Esophagus muscularis mucosa (tissue), 4 donors: ENCODE measurements at regions not wholly inside any gene's neighbourhood (a gene's known extent, or its start where the extent isn't known, plus 50 kb on each side); places are given as distances from the start of the nearest gene placed in this dataset.

Experiments used
- DNase-seq: peaks from one replicate; pipeline ENCODE4 v3.0.0-alpha.2; 2017; ENCODE audit errors: extremely low spot score
- H3K27ac ChIP-seq, 4 donors: fragments of 200-600 bp; sonication (generic); replicated peaks in 1 of 4; 1 replicate in 3 of 4; 2 replicates in 1 of 4; pipeline ENCODE4 v1.5.1; 2016 to 2019; ENCODE audit warnings: mild to moderate bottlenecking in 1 of 4
- H3K27me3 ChIP-seq, 4 donors: fragments of 200-600 bp; sonication (generic); one replicate each; pipeline versions ENCODE4 v1.5.1 to v1.6.0; 2016 to 2019
- H3K36me3 ChIP-seq, 4 donors: fragments of 200-600 bp; sonication (generic); one replicate each; pipeline ENCODE4 v1.5.1; 2016 to 2019
- H3K4me1 ChIP-seq, 4 donors: fragments of 200-600 bp; sonication (generic); one replicate each; pipeline ENCODE4 v1.5.1; 2016 to 2019
- H3K4me3 ChIP-seq, 4 donors: fragments of 200-600 bp; sonication (generic); 1 replicate in 2 of 4; 2 replicates in 2 of 4; pipeline ENCODE4 v1.5.1; 2016 to 2019; ENCODE audit warnings: mild to moderate bottlenecking in 4 of 4, moderate library complexity in 1 of 4
- H3K9me3 ChIP-seq, 4 donors: fragments of 200-600 bp; sonication (generic); 1 replicate in 3 of 4; 2 replicates in 1 of 4; pipeline ENCODE4 v1.5.1; 2016 to 2019
- CTCF ChIP-seq, 3 experiments: fragments of 200-600 bp in 2 of 3; fragments of 450-650 bp in 1 of 3; sonication (generic) in 2 of 3; IDR thresholded peaks; one replicate each; pipeline ENCODE4 v1.5.1; 2017 to 2019; ENCODE audit warnings: antibody characterized with exemption in 3 of 3, mild to moderate bottlenecking in 2 of 3, moderate library complexity in 1 of 3
- EP300 ChIP-seq: sonication (generic); formaldehyde crosslinking; IDR thresholded peaks from one replicate; pipeline ENCODE4 v1.6.1; 2017; ENCODE audit warnings: antibody characterized with exemption
- POLR2A ChIP-seq: fragments of 450-650 bp; IDR thresholded peaks from one replicate; pipeline ENCODE4 v1.6.1; 2017; ENCODE audit warnings: antibody characterized with exemption, moderate library complexity, mild to moderate bottlenecking, low read depth
- POLR2AphosphoS5 ChIP-seq, 2 donors: sonication (generic); formaldehyde crosslinking; IDR thresholded peaks; one replicate each; pipeline ENCODE4 v1.6.1; 2017; ENCODE audit warnings: antibody characterized with exemption in 2 of 2
- WGBS: methylation state at CpG from one replicate; pipeline ENCODE4 v1.1.5; 2018; 5-methylcytosine and 5-hydroxymethylcytosine counted together
- intact Hi-C: fragments of 100-400 bp; cut with DNase I; formaldehyde crosslinking; loops from one replicate; pipeline ENCODE4 v1.15.1; 2023

GRCh38 chr7:153581419-153581818 lies 470.8 kb upstream of the DPP6 start:
- no peak for DNase-seq
- no peak for TF ChIP-seq POLR2AphosphoS5 (IDR thresholded peaks at IDR 0.05)
- no peak for TF ChIP-seq CTCF (IDR thresholded peaks at IDR 0.05)
- no peak for TF ChIP-seq EP300
- no peak for TF ChIP-seq POLR2A
- no peak overlapping the region for H3K27ac ChIP-seq
- H3K27me3 ChIP-seq, result no peaks in the 10 kb centered on the region
- H3K4me1 ChIP-seq, result no peaks in the 10 kb centered on the region
- no peaks in the 10 kb centered on the region for H3K36me3 ChIP-seq
- H3K4me3 ChIP-seq, result no peak overlapping the region
- H3K9me3 ChIP-seq, result no peaks in the 10 kb centered on the region
- intact Hi-C loops, result no loop called here
- WGBS, result 74% methylated on average over 3 of the region's 3 CpGs

- Histone ChIP-seq H3K4me1 (no peaks in the 10 kb centered on the region), H3K4me3 (no peak overlapping the region), H3K27ac (no peak overlapping the region), H3K36me3 (no peaks in the 10 kb centered on the region), H3K27me3 (no peaks in the 10 kb centered on the region), H3K9me3 (no peaks in the 10 kb centered on the region)
- no peak for TF ChIP-seq POLR2A
- intact Hi-C loops, result no loop called here
- no peak for DNase-seq
- 80% methylated on average over 3 of the region's 3 CpGs for WGBS
These were observed 468.1 kb upstream of the DPP6 start for GRCh38 chr7:153584132-153584531.

- 71% methylated on average over 5 of the region's 5 CpGs for WGBS
- no peak overlapping the region for H3K27ac ChIP-seq
- H3K9me3 ChIP-seq, result no peaks in the 10 kb centered on the region
- no peak for DNase-seq
- H3K27me3 ChIP-seq, result no peaks in the 10 kb centered on the region
- H3K4me3 ChIP-seq, result no peak overlapping the region
- TF ChIP-seq CTCF (IDR thresholded peaks at IDR 0.05), result no peak
- TF ChIP-seq EP300, result no peak
- no peak for TF ChIP-seq POLR2AphosphoS5 (IDR thresholded peaks at IDR 0.05)
- TF ChIP-seq POLR2A, result no peak
- intact Hi-C loops, result no loop called here
- H3K36me3 ChIP-seq, result no peaks in the 10 kb centered on the region
- no peaks in the 10 kb centered on the region for H3K4me1 ChIP-seq
These were observed 463.6 kb upstream of the DPP6 start for GRCh38 chr7:153588586-153588985.

GRCh38 chr7:153590136-153590535 lies 462.1 kb upstream of the DPP6 start:
- no peak for DNase-seq
- Histone ChIP-seq H3K9me3 (no peaks in the 10 kb centered on the region), H3K4me1 (no peaks in the 10 kb centered on the region), H3K4me3 (no peak overlapping the region), H3K27ac (no peak overlapping the region), H3K27me3 (no peaks in the 10 kb centered on the region), H3K36me3 (no peaks in the 10 kb centered on the region)
- TF ChIP-seq CTCF (IDR thresholded peaks at IDR 0.05), result no peak
- TF ChIP-seq POLR2A, result no peak
- no peak for TF ChIP-seq POLR2AphosphoS5 (IDR thresholded peaks at IDR 0.05)
- no peak for TF ChIP-seq EP300
- WGBS, result 86% methylated on average over 16 of the region's 16 CpGs
- intact Hi-C loops, result no loop called here

GRCh38 chr7:153590571-153590970 lies 461.6 kb upstream of the DPP6 start:
- intact Hi-C loops, result no loop called here
- Histone ChIP-seq H3K9me3 (no peaks in the 10 kb centered on the region), H3K27ac (no peak overlapping the region), H3K27me3 (no peaks in the 10 kb centered on the region), H3K4me1 (no peaks in the 10 kb centered on the region), H3K4me3 (no peak overlapping the region), H3K36me3 (no peaks in the 10 kb centered on the region)
- 79% methylated on average over 11 of the region's 11 CpGs for WGBS
- DNase-seq, result no peak
- no peak for TF ChIP-seq POLR2A
- no peak for TF ChIP-seq CTCF (IDR thresholded peaks at IDR 0.05)
- no peak for TF ChIP-seq POLR2AphosphoS5 (IDR thresholded peaks at IDR 0.05)
- TF ChIP-seq EP300, result no peak
